SK-N-SH (cell line): ENCODE measurements at regions not wholly inside any gene's neighbourhood (a gene's known extent, or its start where the extent isn't known, plus 50 kb on each side); places are given as distances from the start of the nearest gene placed in this dataset.

Experiments
- CTCF ChIA-PET: fragments of 300-600, 350-600 bp; formaldehyde crosslinking; extraction: SDS; loops from one replicate; lab custom pipeline; 2021; lab: Yijun Ruan, JAX
- POLR2A ChIA-PET: fragments of 350-600 bp; sonication (Branson Sonifier 250); formaldehyde crosslinking; extraction: SDS; loops from one replicate; lab custom pipeline; 2020; ENCODE audit warnings: antibody characterized with exemption, inconsistent platforms; lab: Yijun Ruan, JAX
- DNase-seq: peaks from one replicate; pipeline ENCODE4 v3.0.0; 2012
- H2AFZ ChIP-seq: fragments of 200-600 bp; sonication (generic); 2 replicates; pipeline ENCODE4 v1.8.1; 2016; ENCODE audit warnings: antibody characterized with exemption, mild to moderate bottlenecking, low read depth
- H3F3A ChIP-seq: fragments of 200-600 bp; sonication (generic); replicated peaks from 2 replicates; pipeline ENCODE3; 2016; ENCODE audit warnings: antibody characterized with exemption, mild to moderate bottlenecking; ENCODE audit not compliant: insufficient read depth
- H3K27ac ChIP-seq, 2 experiments: fragments of 200-500 bp in 1 of 2; fragments of 200-600 bp in 1 of 2; sonication (Bioruptor generic) in 1 of 2; sonication (generic), shearing (Covaris generic) in 1 of 2; 2 replicates each; pipeline versions ENCODE4 v1.5.1 to v1.6.1; 2014 to 2016; ENCODE audit warnings: low read depth in 2 of 2, inconsistent platforms in 1 of 2, low read length in 1 of 2, mild to moderate bottlenecking in 1 of 2, mixed read lengths in 1 of 2
- H3K27me3 ChIP-seq: fragments of 200-600 bp; sonication (generic), shearing (Covaris generic); 2 replicates; pipeline ENCODE4 v1.6.1; 2016; ENCODE audit warnings: mixed run types; ENCODE audit not compliant: insufficient read depth
- H3K36me3 ChIP-seq, 2 experiments: fragments of 200-500 bp in 1 of 2; fragments of 200-600 bp in 1 of 2; sonication (Bioruptor generic) in 1 of 2; sonication (generic) in 1 of 2; replicated peaks in 1 of 2; 2 replicates each; pipeline versions ENCODE3 to v1.5.1; 2014 to 2016; ENCODE audit warnings: low read length in 1 of 2, mild to moderate bottlenecking in 1 of 2; ENCODE audit not compliant: insufficient read depth in 2 of 2, control insufficient read depth in 1 of 2
- H3K4me1 ChIP-seq, 2 experiments: fragments of 200-500 bp in 1 of 2; fragments of 200-600 bp in 1 of 2; sonication (Bioruptor generic) in 1 of 2; sonication (generic), shearing (Covaris generic) in 1 of 2; 2 replicates each; pipeline versions ENCODE4 v1.5.1 to v1.6.1; 2014 to 2016; ENCODE audit warnings: low read depth in 1 of 2, low read length in 1 of 2, mixed run types in 1 of 2; ENCODE audit not compliant: insufficient read depth in 2 of 2, control insufficient read depth in 1 of 2
- H3K4me2 ChIP-seq: fragments of 200-600 bp; sonication (generic), shearing (Covaris generic); 2 replicates; pipeline ENCODE4 v1.6.1; 2017; ENCODE audit warnings: mixed run types
- H3K4me3 ChIP-seq, 2 experiments: fragments of 200-500 bp in 1 of 2; fragments of 200-600 bp in 1 of 2; sonication (Bioruptor generic) in 1 of 2; sonication (generic), shearing (Covaris generic) in 1 of 2; 2 replicates each; pipeline versions ENCODE4 v1.5.1 to v1.8.1; 2014 to 2016; ENCODE audit warnings: low read depth in 2 of 2, inconsistent platforms in 1 of 2, low read length in 1 of 2, mild to moderate bottlenecking in 1 of 2, mixed read lengths in 1 of 2, moderate library complexity in 1 of 2
- H3K79me2 ChIP-seq: fragments of 200-600 bp; sonication (generic); 2 replicates; pipeline ENCODE4 v1.8.1; 2017; ENCODE audit warnings: mild to moderate bottlenecking; ENCODE audit not compliant: insufficient read depth
- H3K9ac ChIP-seq: fragments of 200-600 bp; sonication (generic); 2 replicates; pipeline ENCODE4 v1.6.1; 2017; ENCODE audit warnings: mixed run types
- H3K9me2 ChIP-seq: fragments of 200-600 bp; sonication (generic); 2 replicates; pipeline ENCODE4 v1.6.1; 2017; ENCODE audit warnings: mixed run types
- H3K9me3 ChIP-seq: fragments of 200-600 bp; sonication (generic); 2 replicates; pipeline ENCODE4 v1.6.1; 2017; ENCODE audit warnings: mixed run types, mild to moderate bottlenecking, moderate library complexity
- H4K20me1 ChIP-seq: fragments of 200-600 bp; sonication (generic); 2 replicates; pipeline ENCODE4 v1.6.1; 2017; ENCODE audit warnings: mild to moderate bottlenecking, mixed run types; ENCODE audit not compliant: insufficient read depth
- FOSL2 ChIP-seq: IDR thresholded peaks from 2 replicates; pipeline ENCODE4 v1.4.0; 2012; ENCODE audit warnings: low read depth, mild to moderate bottlenecking, moderate library complexity, borderline replicate concordance
- JUND ChIP-seq: IDR thresholded peaks from 2 replicates; pipeline ENCODE4 v1.4.0; 2012
- MEF2A ChIP-seq: IDR thresholded peaks from 2 replicates; pipeline ENCODE4 v1.4.0; 2012; ENCODE audit warnings: low read depth, borderline replicate concordance
- NFIC ChIP-seq: IDR thresholded peaks from 2 replicates; pipeline ENCODE4 v1.4.0; 2012; ENCODE audit warnings: borderline replicate concordance
- POLR2AphosphoS5 ChIP-seq: IDR thresholded peaks from 2 replicates; pipeline ENCODE4 v1.6.1; 2012; ENCODE audit warnings: low read depth, low read length
- RCOR1 ChIP-seq: fragments of 150-350 bp; IDR thresholded peaks from 2 replicates; pipeline ENCODE4 v1.6.1; 2017; ENCODE audit warnings: antibody characterized with exemption, low read length
- TAF1 ChIP-seq: IDR thresholded peaks from 2 replicates; pipeline ENCODE4 v1.6.1; 2012; ENCODE audit warnings: low read depth, mild to moderate bottlenecking, low read length, moderate library complexity, borderline replicate concordance
- YY1 ChIP-seq: IDR thresholded peaks from 2 replicates; pipeline ENCODE4 v1.4.0; 2012; ENCODE audit warnings: low read depth, mild to moderate bottlenecking
- WGBS: methylation state at CpG from one replicate; pipeline ENCODE4 v1.1.6; 2017; ENCODE audit warnings: low lambda C conversion rate; 5-methylcytosine and 5-hydroxymethylcytosine counted together
- TF ChIP-seq, protein P1 (sequence below): IDR thresholded peaks from 2 replicates; pipeline ENCODE4; 2012
- TF ChIP-seq, protein P2 (sequence below): IDR thresholded peaks from 2 replicates; pipeline ENCODE4 v1.4.0; 2012; ENCODE audit warnings: low read depth
- TF ChIP-seq, protein P3 (sequence below): fragments of 200-600 bp; sonication (generic); IDR thresholded peaks from 2 replicates; pipeline ENCODE4 v1.6.1; 2017; ENCODE audit warnings: antibody characterized with exemption, mild to moderate bottlenecking, moderate library complexity
- TF ChIP-seq, protein P4 (sequence below): IDR thresholded peaks from 2 replicates; pipeline ENCODE4 v1.6.1; 2012; ENCODE audit warnings: mild to moderate bottlenecking, low read depth, low read length, moderate library complexity

DNA sequence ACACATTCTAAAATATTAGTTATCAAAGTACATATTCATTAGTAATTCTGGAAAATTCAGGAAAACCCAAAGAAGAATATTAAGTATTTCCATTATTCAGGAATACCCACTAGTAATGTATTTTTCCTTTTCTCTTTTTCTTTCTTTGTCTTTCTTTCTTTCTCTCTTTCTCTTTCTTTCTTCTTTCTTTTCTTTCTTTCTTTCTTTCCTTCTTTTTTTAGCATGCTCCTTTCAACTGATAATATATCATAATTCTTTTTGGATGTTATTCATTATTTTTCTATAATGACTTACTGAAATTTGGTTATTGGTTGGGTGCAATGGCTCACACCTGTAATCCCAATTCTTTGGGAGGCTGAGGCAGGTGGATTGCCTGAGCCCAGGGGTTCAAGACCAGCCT is 175.6 kb upstream of the RAB4A start (continued):
- TF ChIP-seq, protein P1, sequence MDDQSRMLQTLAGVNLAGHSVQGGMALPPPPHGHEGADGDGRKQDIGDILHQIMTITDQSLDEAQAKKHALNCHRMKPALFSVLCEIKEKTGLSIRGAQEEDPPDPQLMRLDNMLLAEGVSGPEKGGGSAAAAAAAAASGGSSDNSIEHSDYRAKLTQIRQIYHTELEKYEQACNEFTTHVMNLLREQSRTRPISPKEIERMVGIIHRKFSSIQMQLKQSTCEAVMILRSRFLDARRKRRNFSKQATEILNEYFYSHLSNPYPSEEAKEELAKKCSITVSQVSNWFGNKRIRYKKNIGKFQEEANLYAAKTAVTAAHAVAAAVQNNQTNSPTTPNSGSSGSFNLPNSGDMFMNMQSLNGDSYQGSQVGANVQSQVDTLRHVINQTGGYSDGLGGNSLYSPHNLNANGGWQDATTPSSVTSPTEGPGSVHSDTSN: no peak
- no peak for TF ChIP-seq FOSL2
- no peak for TF ChIP-seq RCOR1
- TF ChIP-seq NFIC: no peak
- TF ChIP-seq TAF1: no peak
- TF ChIP-seq, protein P2, sequence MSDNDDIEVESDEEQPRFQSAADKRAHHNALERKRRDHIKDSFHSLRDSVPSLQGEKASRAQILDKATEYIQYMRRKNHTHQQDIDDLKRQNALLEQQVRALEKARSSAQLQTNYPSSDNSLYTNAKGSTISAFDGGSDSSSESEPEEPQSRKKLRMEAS: no peak
- no peak for TF ChIP-seq POLR2AphosphoS5
- TF ChIP-seq, protein P3, sequence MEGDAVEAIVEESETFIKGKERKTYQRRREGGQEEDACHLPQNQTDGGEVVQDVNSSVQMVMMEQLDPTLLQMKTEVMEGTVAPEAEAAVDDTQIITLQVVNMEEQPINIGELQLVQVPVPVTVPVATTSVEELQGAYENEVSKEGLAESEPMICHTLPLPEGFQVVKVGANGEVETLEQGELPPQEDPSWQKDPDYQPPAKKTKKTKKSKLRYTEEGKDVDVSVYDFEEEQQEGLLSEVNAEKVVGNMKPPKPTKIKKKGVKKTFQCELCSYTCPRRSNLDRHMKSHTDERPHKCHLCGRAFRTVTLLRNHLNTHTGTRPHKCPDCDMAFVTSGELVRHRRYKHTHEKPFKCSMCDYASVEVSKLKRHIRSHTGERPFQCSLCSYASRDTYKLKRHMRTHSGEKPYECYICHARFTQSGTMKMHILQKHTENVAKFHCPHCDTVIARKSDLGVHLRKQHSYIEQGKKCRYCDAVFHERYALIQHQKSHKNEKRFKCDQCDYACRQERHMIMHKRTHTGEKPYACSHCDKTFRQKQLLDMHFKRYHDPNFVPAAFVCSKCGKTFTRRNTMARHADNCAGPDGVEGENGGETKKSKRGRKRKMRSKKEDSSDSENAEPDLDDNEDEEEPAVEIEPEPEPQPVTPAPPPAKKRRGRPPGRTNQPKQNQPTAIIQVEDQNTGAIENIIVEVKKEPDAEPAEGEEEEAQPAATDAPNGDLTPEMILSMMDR: no peak
- TF ChIP-seq MEF2A: no peak

DNA sequence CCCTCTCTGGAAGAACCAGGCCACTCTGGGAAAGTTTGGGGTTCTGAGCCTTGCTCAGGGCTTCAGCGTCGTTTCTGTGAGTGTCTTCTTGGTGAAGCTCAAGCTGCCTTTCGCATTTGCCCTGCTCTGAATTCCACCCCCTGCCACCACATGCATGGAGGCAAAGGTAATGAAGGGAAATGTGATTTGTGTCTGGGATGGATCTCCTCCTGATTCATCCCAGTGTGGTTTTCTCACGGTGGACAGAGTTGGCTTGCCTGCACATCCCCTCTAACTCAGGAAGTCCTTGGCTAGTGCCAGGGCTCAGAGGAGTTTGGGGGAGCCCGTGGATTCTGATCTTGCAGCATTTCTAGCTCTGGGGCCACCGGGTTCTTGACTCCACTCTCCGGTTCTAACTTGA is 173.6 kb upstream of the RAB4A start:
- Histone ChIP-seq H3K4me3 (no peak overlapping the region), H3K9me2 (no peaks in the 10 kb centered on the region), H3K79me2 (no peaks in the 10 kb centered on the region), H4K20me1 (no peaks in the 10 kb centered on the region), H3K27me3 (no peaks in the 10 kb centered on the region), H3K4me1 (peaks cover 0 to 6% of the 10 kb centered on the region in 2 experiments; a peak in 1 of 4 replicates), H3K27ac (no peak overlapping the region), H3K36me3 (no peaks in the 10 kb centered on the region), H2AFZ (no peak overlapping the region), H3F3A (peaks cover 5% of the 10 kb centered on the region), H3K4me2 (no peak overlapping the region), H3K9ac (no peak overlapping the region), H3K9me3 (no peaks in the 10 kb centered on the region)
- no peak for DNase-seq
- no peak for TF ChIP-seq YY1
- POLR2A ChIA-PET: no interaction called here
- 52% methylated on average over 5 of the region's 7 CpGs for WGBS
- CTCF ChIA-PET: no interaction called here

DNA sequence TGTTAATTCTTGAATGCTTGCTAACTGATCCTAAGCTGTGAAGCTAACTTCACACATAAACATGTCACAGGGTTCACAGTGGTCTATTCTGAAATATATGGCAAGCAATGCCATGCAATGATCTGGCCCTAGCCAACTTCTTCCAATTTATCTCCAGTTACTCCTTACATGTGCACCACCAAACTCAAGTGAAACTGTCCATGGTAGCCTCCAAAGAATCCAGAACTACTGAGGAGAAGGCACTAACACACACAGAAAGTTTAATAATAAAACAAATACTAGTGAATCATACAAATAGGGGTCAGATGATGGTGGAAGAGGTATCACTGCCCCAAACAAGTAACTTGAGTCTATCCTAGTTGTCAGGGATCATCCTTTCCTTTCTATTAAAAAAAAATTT is 172.6 kb upstream of the RAB4A start:
- Histone ChIP-seq H3K27me3 (no peaks in the 10 kb centered on the region), H3K27ac (no peak overlapping the region), H3K4me1 (peaks cover 0 to 10% of the 10 kb centered on the region in 2 experiments; a peak in 1 of 4 replicates), H3K4me3 (no peak overlapping the region), H2AFZ (no peak overlapping the region), H3F3A (peaks cover 5% of the 10 kb centered on the region), H3K9me2 (no peaks in the 10 kb centered on the region), H3K79me2 (no peaks in the 10 kb centered on the region), H4K20me1 (no peaks in the 10 kb centered on the region), H3K4me2 (no peak overlapping the region), H3K9ac (no peak overlapping the region), H3K9me3 (no peaks in the 10 kb centered on the region), H3K36me3 (no peaks in the 10 kb centered on the region)
- ChIA-PET CTCF (no interaction called here), POLR2A (no interaction called here)
- no peak for DNase-seq
- TF ChIP-seq JUND: no peak
- TF ChIP-seq, protein P4, sequence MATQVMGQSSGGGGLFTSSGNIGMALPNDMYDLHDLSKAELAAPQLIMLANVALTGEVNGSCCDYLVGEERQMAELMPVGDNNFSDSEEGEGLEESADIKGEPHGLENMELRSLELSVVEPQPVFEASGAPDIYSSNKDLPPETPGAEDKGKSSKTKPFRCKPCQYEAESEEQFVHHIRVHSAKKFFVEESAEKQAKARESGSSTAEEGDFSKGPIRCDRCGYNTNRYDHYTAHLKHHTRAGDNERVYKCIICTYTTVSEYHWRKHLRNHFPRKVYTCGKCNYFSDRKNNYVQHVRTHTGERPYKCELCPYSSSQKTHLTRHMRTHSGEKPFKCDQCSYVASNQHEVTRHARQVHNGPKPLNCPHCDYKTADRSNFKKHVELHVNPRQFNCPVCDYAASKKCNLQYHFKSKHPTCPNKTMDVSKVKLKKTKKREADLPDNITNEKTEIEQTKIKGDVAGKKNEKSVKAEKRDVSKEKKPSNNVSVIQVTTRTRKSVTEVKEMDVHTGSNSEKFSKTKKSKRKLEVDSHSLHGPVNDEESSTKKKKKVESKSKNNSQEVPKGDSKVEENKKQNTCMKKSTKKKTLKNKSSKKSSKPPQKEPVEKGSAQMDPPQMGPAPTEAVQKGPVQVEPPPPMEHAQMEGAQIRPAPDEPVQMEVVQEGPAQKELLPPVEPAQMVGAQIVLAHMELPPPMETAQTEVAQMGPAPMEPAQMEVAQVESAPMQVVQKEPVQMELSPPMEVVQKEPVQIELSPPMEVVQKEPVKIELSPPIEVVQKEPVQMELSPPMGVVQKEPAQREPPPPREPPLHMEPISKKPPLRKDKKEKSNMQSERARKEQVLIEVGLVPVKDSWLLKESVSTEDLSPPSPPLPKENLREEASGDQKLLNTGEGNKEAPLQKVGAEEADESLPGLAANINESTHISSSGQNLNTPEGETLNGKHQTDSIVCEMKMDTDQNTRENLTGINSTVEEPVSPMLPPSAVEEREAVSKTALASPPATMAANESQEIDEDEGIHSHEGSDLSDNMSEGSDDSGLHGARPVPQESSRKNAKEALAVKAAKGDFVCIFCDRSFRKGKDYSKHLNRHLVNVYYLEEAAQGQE: 0 out of 2 replicates have a peak, but pooled peaks have one; percentile 18
